Tibial artery (tissue), 4 donors: ENCODE measurements at regions not wholly inside any gene's neighbourhood (a gene's known extent, or its start where the extent isn't known, plus 50 kb on each side); places are given as distances from the start of the nearest gene placed in this dataset.

ENCODE experiments used
- DNase-seq, 2 donors: peaks; one replicate each; pipeline ENCODE4 v3.0.0-alpha.2; 2019
- H3K27ac ChIP-seq, 2 donors: fragments of 200-600 bp; sonication (generic) in 1 of 2; 1 replicate in 1 of 2; 2 replicates in 1 of 2; pipeline ENCODE4 v1.5.1; 2018 to 2019; ENCODE audit warnings: mild to moderate bottlenecking in 1 of 2
- H3K27me3 ChIP-seq, 2 donors: fragments of 200-600 bp; sonication (generic) in 1 of 2; one replicate each; pipeline versions ENCODE4 v1.5.1 to v1.6.0; 2016 to 2019
- H3K36me3 ChIP-seq, 3 donors: fragments of 200-600 bp; sonication (generic) in 2 of 3; one replicate each; pipeline ENCODE4 v1.5.1; 2016 to 2019; ENCODE audit warnings: mild to moderate bottlenecking in 2 of 3
- H3K4me1 ChIP-seq, 4 donors: fragments of 200-600 bp; sonication (generic) in 2 of 4; 1 replicate in 3 of 4; 2 replicates in 1 of 4; pipeline ENCODE4 v1.5.1; 2016 to 2019
- H3K4me3 ChIP-seq, 2 donors: fragments of 200-600 bp; sonication (generic) in 1 of 2; 1 replicate in 1 of 2; 2 replicates in 1 of 2; pipeline ENCODE4 v1.5.1; 2018 to 2019; ENCODE audit warnings: mild to moderate bottlenecking in 2 of 2
- H3K9me3 ChIP-seq, 3 donors: fragments of 200-600 bp; sonication (generic) in 1 of 3; one replicate each; pipeline ENCODE4 v1.5.1; 2016 to 2019
- CTCF ChIP-seq, 2 experiments: fragments of 200-600 bp in 1 of 2; fragments of 450-650 bp in 1 of 2; IDR thresholded peaks; one replicate each; pipeline ENCODE4 v1.5.1; 2017 to 2019; ENCODE audit warnings: antibody characterized with exemption in 2 of 2, mild to moderate bottlenecking in 1 of 2, moderate library complexity in 1 of 2
- intact Hi-C: fragments of 100-400 bp; cut with DNase I; formaldehyde crosslinking; loops from one replicate; pipeline ENCODE4 v1.15.0; 2023; ENCODE audit warnings: low total_unique reads

DNA sequence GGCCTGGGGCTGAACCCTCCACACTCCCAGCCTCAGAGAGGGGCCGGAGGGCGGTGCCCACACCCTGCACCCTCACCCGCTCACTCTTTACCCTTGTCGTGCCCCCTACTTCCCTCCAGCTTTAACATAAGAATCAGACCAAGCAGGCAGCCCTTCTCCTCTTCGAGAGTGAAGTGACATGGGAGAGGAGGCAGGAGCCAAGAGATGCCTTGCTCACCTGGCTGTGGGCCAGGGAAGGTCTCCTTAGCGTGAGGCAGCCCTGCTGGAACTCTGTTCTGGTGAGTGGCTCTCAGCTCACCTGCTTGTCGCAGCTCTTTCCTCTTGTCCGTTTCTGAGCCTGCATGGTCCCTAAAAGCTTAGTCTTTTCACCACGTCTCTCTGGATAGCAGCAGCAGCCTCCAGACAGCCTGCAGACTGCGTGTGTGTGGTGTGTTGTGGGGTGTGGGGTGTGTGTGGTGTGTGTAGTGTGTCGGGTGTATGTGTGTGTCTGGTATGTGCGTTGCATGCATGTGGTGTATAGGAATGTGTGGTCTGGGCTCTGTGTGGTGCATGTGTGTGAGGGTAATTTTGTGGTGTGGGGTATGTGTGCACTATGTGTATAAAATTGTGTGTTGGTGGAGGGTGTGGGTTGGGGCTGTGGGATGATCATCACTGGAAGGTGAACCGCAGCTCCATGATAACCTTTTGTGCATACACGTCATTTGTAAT, 86.7 kb downstream of the CCDC185 start:
- H3K27me3 ChIP-seq: peaks cover 0 to 15% of the 10 kb centered on the region in 2 donors
- no peak for TF ChIP-seq CTCF (IDR thresholded peaks at IDR 0.05)
- intact Hi-C loops: no loop called here
- H3K27ac ChIP-seq: no peak overlapping the region
- no peaks in the 10 kb centered on the region for H3K9me3 ChIP-seq
- H3K4me3 ChIP-seq: no peak overlapping the region
- no peak for DNase-seq
- no peaks in the 10 kb centered on the region for H3K4me1 ChIP-seq
- no peaks in the 10 kb centered on the region for H3K36me3 ChIP-seq

- Histone ChIP-seq H3K9me3 (no peaks in the 10 kb centered on the region), H3K27me3 (peaks cover 0 to 17% of the 10 kb centered on the region in 2 donors), H3K4me3 (no peak overlapping the region), H3K27ac (no peak overlapping the region), H3K4me1 (no peaks in the 10 kb centered on the region), H3K36me3 (no peaks in the 10 kb centered on the region)
- intact Hi-C loops: no loop called here
- no peak for TF ChIP-seq CTCF (IDR thresholded peaks at IDR 0.05)
- no peak for DNase-seq
Measured at GRCh38 chr1:223482132-223482531, 88.9 kb downstream of the CCDC185 start.

GRCh38 chr1:223482766-223483165, 89.6 kb downstream of the CCDC185 start:
- DNase-seq: no peak
- no peak for TF ChIP-seq CTCF (IDR thresholded peaks at IDR 0.05)
- H3K27ac ChIP-seq: no peak overlapping the region
- no peak overlapping the region for H3K4me3 ChIP-seq
- H3K4me1 ChIP-seq: no peaks in the 10 kb centered on the region
- no peaks in the 10 kb centered on the region for H3K9me3 ChIP-seq
- H3K27me3 ChIP-seq: peaks cover 0 to 21% of the 10 kb centered on the region in 2 donors
- H3K36me3 ChIP-seq: no peaks in the 10 kb centered on the region
- intact Hi-C loops: no loop called here

DNA sequence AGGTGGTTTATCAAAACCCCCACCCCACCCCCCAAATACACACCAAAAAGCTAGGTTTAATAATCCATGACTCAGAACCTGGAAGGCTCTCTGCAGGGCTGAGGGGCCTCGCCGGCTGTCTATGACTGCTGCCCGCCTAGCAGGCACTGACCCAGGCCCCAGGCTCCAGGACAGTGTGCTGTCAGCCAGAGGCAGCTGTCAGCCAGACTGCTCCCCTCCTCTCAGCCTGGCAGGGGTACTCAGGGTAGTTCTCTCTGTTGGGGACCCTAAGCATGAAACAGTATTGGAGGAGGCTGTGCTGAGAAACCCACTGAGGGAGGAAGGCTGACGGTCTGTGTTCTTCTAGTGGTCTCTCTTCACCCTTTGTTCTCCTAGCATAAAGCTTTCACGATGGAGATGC, 90.3 kb downstream of the CCDC185 start:
- DNase-seq: no peak
- Histone ChIP-seq H3K9me3 (no peaks in the 10 kb centered on the region), H3K4me1 (no peaks in the 10 kb centered on the region), H3K36me3 (no peaks in the 10 kb centered on the region), H3K27ac (no peak overlapping the region), H3K4me3 (no peak overlapping the region), H3K27me3 (peaks cover 0 to 22% of the 10 kb centered on the region in 2 donors)
- TF ChIP-seq CTCF (IDR thresholded peaks at IDR 0.05): no peak
- intact Hi-C loops: no loop called here

- Histone ChIP-seq H3K27ac (no peak overlapping the region), H3K36me3 (no peaks in the 10 kb centered on the region), H3K27me3 (peaks cover 0 to 7% of the 10 kb centered on the region in 2 donors), H3K4me3 (no peak overlapping the region), H3K4me1 (no peaks in the 10 kb centered on the region), H3K9me3 (no peaks in the 10 kb centered on the region)
- peak in 1 of 2 donors; percentile 23 for DNase-seq
- intact Hi-C loops: no loop called here
- no peak for TF ChIP-seq CTCF (IDR thresholded peaks at IDR 0.05)
Measured at GRCh38 chr1:223486366-223486765, 93.2 kb downstream of the CCDC185 start.
